ENCODE measurements at regions not wholly inside any gene's neighbourhood (a gene's known extent, or its start where the extent isn't known, plus 50 kb on each side); places are given as distances from the start of the nearest gene placed in this dataset.

DNA sequence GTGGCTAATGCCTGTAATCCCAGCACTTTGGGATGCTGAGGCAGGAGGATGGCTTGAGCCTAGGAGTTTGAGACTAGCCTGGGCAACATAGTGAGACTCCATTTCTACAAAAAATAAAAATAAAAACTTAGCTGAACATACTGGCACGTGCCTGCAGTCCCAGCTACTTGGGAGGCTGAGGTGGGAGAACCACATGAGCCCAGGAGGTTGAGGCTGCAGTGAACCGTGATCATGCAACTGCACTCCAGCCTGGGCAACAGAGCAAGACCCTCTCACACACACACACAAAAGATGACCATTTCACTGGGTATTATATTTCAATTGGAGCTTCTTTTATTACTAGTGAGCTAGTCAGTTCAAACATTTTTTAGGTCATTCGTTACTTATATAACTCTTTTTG lies 116.9 kb upstream of the SLC35F3 start:
- TF ChIP-seq PRDM1 (tag by site-specific recombination; IDR thresholded peaks at IDR 0.05) = no peak
- no peak for TF ChIP-seq CTCF (tag by site-specific recombination; IDR thresholded peaks at IDR 0.05)

Data from HEK293 (cell line).